Fibroblast of lung (primary cell): ENCODE measurements at regions not wholly inside any gene's neighbourhood (a gene's known extent, or its start where the extent isn't known, plus 50 kb on each side); places are given as distances from the start of the nearest gene placed in this dataset.

ENCODE experiments used
- EZH2 ChIP-seq: IDR thresholded peaks from 2 replicates; pipeline ENCODE4 v1.5.1; 2012; ENCODE audit warnings: low read length, control low read depth, mild to moderate bottlenecking; ENCODE audit errors: missing control alignments
- TF ChIP-seq, protein P1 (sequence below), 2 donors: IDR thresholded peaks in 1 of 2; conservative IDR thresholded peaks in 1 of 2; 1 replicate in 1 of 2; 2 replicates in 1 of 2; pipeline ENCODE4 v1.5.1; 2011 to 2012; ENCODE audit warnings: low read length in 2 of 2, control low read depth in 1 of 2, inconsistent platforms in 1 of 2, low read depth in 1 of 2, mild to moderate bottlenecking in 1 of 2

DNA sequence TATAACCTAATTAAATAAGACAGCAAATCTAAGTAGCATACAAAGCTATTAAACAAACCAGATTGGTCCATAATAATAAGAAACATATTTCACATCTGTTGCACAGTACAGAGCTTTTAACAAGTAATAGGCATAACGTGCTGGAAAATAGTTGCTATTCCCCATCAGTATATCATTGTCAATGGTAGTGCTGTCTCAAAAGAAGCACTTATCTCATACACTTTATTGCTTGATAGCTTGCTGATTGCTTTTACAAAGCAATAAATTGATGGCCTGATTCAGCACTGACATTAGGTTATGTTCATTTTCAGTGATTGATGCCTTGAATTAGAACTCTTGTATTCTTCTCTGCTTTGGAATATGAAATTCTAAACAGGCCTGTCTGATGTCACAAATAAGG, 641.7 kb downstream of the CBLN2 start:
- TF ChIP-seq, protein P1, sequence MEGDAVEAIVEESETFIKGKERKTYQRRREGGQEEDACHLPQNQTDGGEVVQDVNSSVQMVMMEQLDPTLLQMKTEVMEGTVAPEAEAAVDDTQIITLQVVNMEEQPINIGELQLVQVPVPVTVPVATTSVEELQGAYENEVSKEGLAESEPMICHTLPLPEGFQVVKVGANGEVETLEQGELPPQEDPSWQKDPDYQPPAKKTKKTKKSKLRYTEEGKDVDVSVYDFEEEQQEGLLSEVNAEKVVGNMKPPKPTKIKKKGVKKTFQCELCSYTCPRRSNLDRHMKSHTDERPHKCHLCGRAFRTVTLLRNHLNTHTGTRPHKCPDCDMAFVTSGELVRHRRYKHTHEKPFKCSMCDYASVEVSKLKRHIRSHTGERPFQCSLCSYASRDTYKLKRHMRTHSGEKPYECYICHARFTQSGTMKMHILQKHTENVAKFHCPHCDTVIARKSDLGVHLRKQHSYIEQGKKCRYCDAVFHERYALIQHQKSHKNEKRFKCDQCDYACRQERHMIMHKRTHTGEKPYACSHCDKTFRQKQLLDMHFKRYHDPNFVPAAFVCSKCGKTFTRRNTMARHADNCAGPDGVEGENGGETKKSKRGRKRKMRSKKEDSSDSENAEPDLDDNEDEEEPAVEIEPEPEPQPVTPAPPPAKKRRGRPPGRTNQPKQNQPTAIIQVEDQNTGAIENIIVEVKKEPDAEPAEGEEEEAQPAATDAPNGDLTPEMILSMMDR (conservative IDR thresholded peaks at IDR 0.05 in 1 of 2, IDR thresholded peaks at IDR 0.05 in 1 of 2; ENCODE audit: low read depth in 1 of 2, low read length in 2 of 2) = no peak
- TF ChIP-seq EZH2 = no peak
